ENCODE measurements at regions not wholly inside any gene's neighbourhood (a gene's known extent, or its start where the extent isn't known, plus 50 kb on each side); places are given as distances from the start of the nearest gene placed in this dataset.

DNA sequence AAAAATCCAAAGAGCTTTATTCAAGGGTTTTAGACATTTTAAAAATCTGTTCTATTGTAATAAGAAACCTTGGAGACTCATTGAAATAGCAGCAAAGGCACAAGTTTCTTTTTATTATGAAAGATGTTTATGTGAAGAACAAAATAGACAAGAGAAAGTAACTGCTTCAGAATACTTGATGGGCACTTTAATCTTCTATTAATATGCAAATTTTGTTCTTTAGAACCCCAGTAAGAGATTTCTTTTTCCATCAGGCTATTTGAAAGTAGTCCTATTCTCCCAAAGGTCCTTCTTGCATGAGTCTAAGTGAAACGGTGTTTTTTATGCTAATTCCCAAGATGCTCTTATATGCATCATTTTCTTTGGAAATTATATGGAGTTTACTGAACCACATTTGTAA, 602.0 kb downstream of the EFNA5 start:
- TF ChIP-seq POLR2AphosphoS5 (IDR thresholded peaks at IDR 0.05; ENCODE audit: low read depth, low read length) (no peak), TAF1 (IDR thresholded peaks at IDR 0.05; ENCODE audit: borderline replicate concordance, insufficient read depth, low read length) (no peak)

Measured in PFSK-1 (cell line).